ENCODE measurements at regions not wholly inside any gene's neighbourhood (a gene's known extent, or its start where the extent isn't known, plus 50 kb on each side); places are given as distances from the start of the nearest gene placed in this dataset.

- TF ChIP-seq CTCF (conservative IDR thresholded peaks at IDR 0.05 in 1 of 2, IDR thresholded peaks at IDR 0.05 in 1 of 2; ENCODE audit: extremely low read depth in 1 of 2, insufficient read depth in 1 of 2, low read depth in 1 of 2, low read length in 2 of 2): no peak
- no peak for TF ChIP-seq EZH2 (IDR thresholded peaks at IDR 0.05; ENCODE audit: borderline replicate concordance, low read length)
These were observed 961.7 kb downstream of the NTRK3 start for GRCh38 chr15:87294854-87295253.

All from mammary epithelial cell (primary cell).